ENCODE measurements at regions not wholly inside any gene's neighbourhood (a gene's known extent, or its start where the extent isn't known, plus 50 kb on each side); places are given as distances from the start of the nearest gene placed in this dataset.

DNA sequence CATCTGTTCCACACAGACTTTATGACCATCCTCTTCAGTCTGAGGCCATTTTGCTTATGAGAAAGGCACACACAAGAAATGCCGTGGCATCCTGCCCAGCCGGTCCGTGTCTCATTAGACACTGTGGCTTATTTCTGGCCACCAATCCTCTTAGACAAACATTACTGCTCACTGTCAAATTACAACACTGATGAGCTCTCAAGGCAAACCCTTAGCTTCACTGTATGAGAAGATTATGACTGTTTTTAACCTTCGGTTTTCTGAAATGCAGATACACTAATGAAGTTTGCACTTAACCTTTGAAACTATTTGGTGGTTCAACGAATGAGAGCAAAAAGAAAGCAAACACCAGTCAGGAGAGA is 50.5 kb upstream of the DST start:
- TF ChIP-seq, protein P1, sequence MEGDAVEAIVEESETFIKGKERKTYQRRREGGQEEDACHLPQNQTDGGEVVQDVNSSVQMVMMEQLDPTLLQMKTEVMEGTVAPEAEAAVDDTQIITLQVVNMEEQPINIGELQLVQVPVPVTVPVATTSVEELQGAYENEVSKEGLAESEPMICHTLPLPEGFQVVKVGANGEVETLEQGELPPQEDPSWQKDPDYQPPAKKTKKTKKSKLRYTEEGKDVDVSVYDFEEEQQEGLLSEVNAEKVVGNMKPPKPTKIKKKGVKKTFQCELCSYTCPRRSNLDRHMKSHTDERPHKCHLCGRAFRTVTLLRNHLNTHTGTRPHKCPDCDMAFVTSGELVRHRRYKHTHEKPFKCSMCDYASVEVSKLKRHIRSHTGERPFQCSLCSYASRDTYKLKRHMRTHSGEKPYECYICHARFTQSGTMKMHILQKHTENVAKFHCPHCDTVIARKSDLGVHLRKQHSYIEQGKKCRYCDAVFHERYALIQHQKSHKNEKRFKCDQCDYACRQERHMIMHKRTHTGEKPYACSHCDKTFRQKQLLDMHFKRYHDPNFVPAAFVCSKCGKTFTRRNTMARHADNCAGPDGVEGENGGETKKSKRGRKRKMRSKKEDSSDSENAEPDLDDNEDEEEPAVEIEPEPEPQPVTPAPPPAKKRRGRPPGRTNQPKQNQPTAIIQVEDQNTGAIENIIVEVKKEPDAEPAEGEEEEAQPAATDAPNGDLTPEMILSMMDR (IDR thresholded peaks at IDR 0.05; ENCODE audit: extremely low read depth, insufficient read depth, missing control alignments): no peak
- no peak for DNase-seq (ENCODE audit: low spot score)
- in situ Hi-C loops (cut with MboI; ENCODE audit: low pct_unique_long_range_greater_than_20kb, low sequenced_read_pairs, unreplicated experiment): loop anchor here (10.0 kb wide), 1 partner anchor 48 kb away; the partner anchor contains the start of gene DST

DNA sequence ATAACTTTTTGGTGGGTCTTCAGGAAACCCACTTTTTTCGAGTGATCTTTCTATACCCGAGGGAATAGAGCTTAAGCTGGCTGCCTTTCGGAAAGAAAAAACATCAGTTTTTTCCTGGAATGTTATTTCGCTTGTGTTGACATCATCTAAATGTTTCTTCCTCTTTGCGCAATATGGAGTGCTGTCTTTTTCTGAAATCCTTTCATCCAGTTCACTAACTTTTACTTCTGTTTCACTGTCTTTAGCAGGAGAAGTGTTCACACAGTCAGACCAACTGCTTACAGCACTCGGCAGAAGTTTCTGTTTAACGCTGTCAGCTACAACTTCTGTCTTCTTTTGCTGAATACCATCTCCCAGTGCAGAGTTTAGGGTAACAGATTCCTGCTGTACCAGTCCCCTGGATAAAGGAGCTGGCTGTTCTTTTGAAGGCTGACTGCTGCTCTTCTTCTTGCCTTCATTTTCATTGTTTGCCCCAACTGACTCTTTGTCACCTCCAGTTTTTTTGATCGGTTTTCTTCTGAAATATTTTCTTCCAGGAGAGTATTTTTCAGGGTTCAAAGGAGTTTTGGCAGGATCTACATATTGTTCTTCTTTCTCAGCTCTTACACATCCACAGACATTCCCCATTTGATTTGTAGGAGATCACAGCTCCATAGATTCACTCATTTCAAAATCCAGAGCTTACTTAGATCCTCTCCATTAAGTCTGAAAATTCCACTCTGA is 50.0 kb upstream of the DST start:
- TF ChIP-seq, protein P1 (IDR thresholded peaks at IDR 0.05; ENCODE audit: extremely low read depth, insufficient read depth, missing control alignments): no peak
- no peak for DNase-seq (ENCODE audit: low spot score)
- in situ Hi-C loops (cut with MboI; ENCODE audit: low pct_unique_long_range_greater_than_20kb, low sequenced_read_pairs, unreplicated experiment): loop anchor here (10.0 kb wide), 1 partner anchor 48 kb away; the partner anchor contains the start of gene DST
